GM12878 (cell line): ENCODE measurements at regions not wholly inside any gene's neighbourhood (a gene's known extent, or its start where the extent isn't known, plus 50 kb on each side); places are given as distances from the start of the nearest gene placed in this dataset.

Experiments used
- ATAC-seq: fragments of 200-7000 bp; cut with Tn5 transposase; 3 replicates; pipeline ENCODE4 v1.9.1; 2020; ENCODE audit warnings: mild to moderate bottlenecking, moderate library complexity
- BruUV-seq: library from RNA; stranded (reverse); fragments of 400-500 nt; replicated peaks from 2 replicates; lab custom pipeline; 2021; lab: Mats Ljungman, UMichigan
- CTCF ChIA-PET: fragments of 300-600 bp; sonication (Branson Sonifier 250); formaldehyde crosslinking; extraction: SDS; loops from one replicate; lab custom pipeline; 2021; ENCODE audit warnings: inconsistent platforms; lab: Yijun Ruan, JAX
- POLR2A ChIA-PET: fragments of 350-600 bp; formaldehyde crosslinking; extraction: SDS; loops from one replicate; lab custom pipeline; 2021; ENCODE audit warnings: inconsistent platforms; lab: Charles Lee
- RAD21 ChIA-PET: fragments of 300-600 bp; sonication (Branson Sonifier 250); formaldehyde crosslinking; loops from one replicate; lab custom pipeline; 2023; ENCODE audit warnings: antibody characterized with exemption; ENCODE audit not compliant: unreplicated experiment; lab: Charles Lee
- SMC1A ChIA-PET: fragments of 300-600 bp; sonication (Branson Sonifier 250); formaldehyde crosslinking; loops from one replicate; lab custom pipeline; 2023; ENCODE audit not compliant: unreplicated experiment, uncharacterized antibody; lab: Charles Lee
- DNase-seq: peaks from one replicate; pipeline ENCODE4 v3.0.0-alpha.2; 2011; ENCODE audit warnings: low read depth, low spot score
- FAIRE-seq: peaks from 3 replicates; lab custom pipeline; 2011; peaks lifted over from hg19 to GRCh38; lab: Jason Lieb, UNC
- H2AFZ ChIP-seq: 2 replicates; pipeline ENCODE4 v1.6.0; 2011; ENCODE audit warnings: low read depth, low read length, control low read depth; ENCODE audit not compliant: control insufficient read depth
- H3K27ac ChIP-seq: 2 replicates; pipeline ENCODE4 v1.5.1; 2011; ENCODE audit warnings: control low read depth; ENCODE audit not compliant: control insufficient read depth, insufficient read depth
- H3K27me3 ChIP-seq, 2 experiments: replicated peaks in 1 of 2; 2 replicates each; pipeline versions ENCODE4 v1.6.0 to v1.6.1; 2011; ENCODE audit warnings: low read length in 1 of 2; ENCODE audit not compliant: control insufficient read depth in 2 of 2, insufficient read depth in 2 of 2
- H3K36me3 ChIP-seq, 2 experiments: 2 replicates each; pipeline ENCODE4 v1.5.1; 2011; ENCODE audit warnings: low read length in 1 of 2; ENCODE audit not compliant: control insufficient read depth in 2 of 2, insufficient read depth in 2 of 2
- H3K4me1 ChIP-seq: 2 replicates; pipeline ENCODE4 v1.6.1; 2011; ENCODE audit warnings: mild to moderate bottlenecking, low read length, moderate library complexity, mixed read lengths; ENCODE audit not compliant: control insufficient read depth, insufficient read depth
- H3K4me2 ChIP-seq: 2 replicates; pipeline ENCODE4 v1.6.0; 2011; ENCODE audit warnings: control low read depth; ENCODE audit not compliant: control insufficient read depth, insufficient read depth
- H3K4me3 ChIP-seq: fragments of 200-600 bp; sonication (generic); 2 replicates; pipeline ENCODE4 v1.5.1; 2016
- H3K79me2 ChIP-seq: 2 replicates; pipeline ENCODE4 v1.6.0; 2011; ENCODE audit warnings: low read length; ENCODE audit not compliant: control insufficient read depth, insufficient read depth
- H3K9ac ChIP-seq: 2 replicates; pipeline ENCODE4 v1.8.0; 2011; ENCODE audit warnings: low read length, control low read depth, mixed read lengths; ENCODE audit not compliant: control insufficient read depth, insufficient read depth
- H3K9me3 ChIP-seq: replicated peaks from 3 replicates; pipeline ENCODE4 v1.5.1; 2011; ENCODE audit warnings: mild to moderate bottlenecking, low read length; ENCODE audit not compliant: control insufficient read depth, insufficient read depth
- H4K20me1 ChIP-seq: 2 replicates; pipeline ENCODE4 v1.6.0; 2011; ENCODE audit not compliant: control insufficient read depth, insufficient read depth
- EP300 ChIP-seq, 2 experiments: fragments of 150-350 bp in 1 of 2; IDR thresholded peaks; 2 replicates each; pipeline ENCODE4 v1.6.1; 2011 to 2012; ENCODE audit warnings: low read depth in 2 of 2, low read length in 2 of 2, borderline replicate concordance in 1 of 2, improper control_type of control experiment in 1 of 2, inconsistent platforms in 1 of 2; ENCODE audit not compliant: control insufficient read depth in 1 of 2
- FOS ChIP-seq: IDR thresholded peaks from 3 replicates; pipeline ENCODE4 v1.6.1; 2011; ENCODE audit warnings: borderline replicate concordance; ENCODE audit not compliant: insufficient read length; ENCODE audit errors: extremely low read depth
- POLR2AphosphoS2 ChIP-seq: IDR thresholded peaks from 2 replicates; pipeline ENCODE4 v1.6.1; 2011; ENCODE audit warnings: low read depth, mild to moderate bottlenecking, low read length, improper control_type of control experiment, moderate library complexity
- PRDM15 ChIP-seq: fragments of 450-650 bp; formaldehyde crosslinking; IDR thresholded peaks from 2 replicates; pipeline ENCODE4 v1.4.0; 2020; ENCODE audit warnings: mild to moderate bottlenecking, moderate library complexity
- SRF ChIP-seq, 2 experiments: IDR thresholded peaks; 2 replicates each; pipeline ENCODE4 v1.6.1; 2011; ENCODE audit warnings: low read depth in 2 of 2, low read length in 2 of 2, mild to moderate bottlenecking in 1 of 2, moderate library complexity in 1 of 2
- ZBTB40 ChIP-seq: fragments of 450-650 bp; IDR thresholded peaks from 2 replicates; pipeline ENCODE4 v1.6.1; 2016; ENCODE audit warnings: mild to moderate bottlenecking, moderate library complexity, borderline replicate concordance
- WGBS: methylation state at CpG from one replicate; pipeline ENCODE4 v1.1.6; 2016; ENCODE audit warnings: low lambda C conversion rate; ENCODE audit not compliant: insufficient replicate concordance, insufficient coverage; ENCODE audit errors: missing lambda C conversion rate; 5-methylcytosine and 5-hydroxymethylcytosine counted together
- in situ Hi-C: fragments of 300-500 bp; cut with MboI; formaldehyde crosslinking; loops from 9 replicates; pipeline ENCODE4 v1.14.3; 2018; ENCODE audit warnings: mixed read lengths
- intact Hi-C: fragments of 100-400 bp; cut with micrococcal nuclease; formaldehyde crosslinking; loops from one replicate; pipeline ENCODE4 v1.14.2; 2022; ENCODE audit not compliant: unreplicated experiment

DNA sequence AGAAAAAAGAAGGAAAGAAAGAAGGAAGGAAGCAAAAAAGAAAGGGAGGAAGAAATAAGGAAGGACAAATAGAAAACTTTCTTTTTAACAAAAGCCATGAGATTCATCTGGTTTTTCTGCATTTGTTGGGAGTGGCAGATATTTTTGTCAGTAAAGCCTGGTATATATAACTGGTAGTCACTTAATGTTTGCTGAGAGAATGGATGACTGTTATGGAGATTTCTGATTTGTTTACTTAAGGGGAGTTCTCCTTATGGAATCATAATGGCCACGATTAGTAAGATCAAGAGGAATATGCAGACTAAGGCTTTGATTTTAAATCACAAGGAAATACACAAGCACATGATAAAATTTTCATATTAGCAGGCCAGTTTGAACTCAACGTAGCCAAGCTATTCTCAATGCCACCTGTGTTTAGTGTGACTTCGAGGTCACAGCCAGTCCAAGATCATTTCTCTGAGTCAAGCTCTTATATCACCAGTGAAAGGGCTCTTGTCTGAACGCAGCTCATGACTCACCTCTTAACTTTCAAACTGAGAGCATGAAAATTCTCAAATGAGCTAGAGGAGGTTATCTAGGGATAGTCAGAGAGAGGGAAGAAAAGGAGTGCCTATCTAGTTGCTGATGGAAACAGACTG, 445.1 kb upstream of the ZMIZ1 start (continued):
- TF ChIP-seq EP300 (IDR thresholded peaks at IDR 0.05; ENCODE audit: borderline replicate concordance in 1 of 2, control insufficient read depth in 1 of 2, low read depth in 2 of 2, low read length in 2 of 2) (no peak), ZBTB40 (no peak)

GRCh38 chr10:78624791-78625190, 444.0 kb upstream of the ZMIZ1 start:
- ChIA-PET SMC1A (interaction anchor here (1.5 kb wide), 1 partner anchor 38 kb away, joined by 3 read pairs; no protein-coding TSS in a partner anchor), CTCF (no interaction called here), POLR2A (no interaction called here), RAD21 (no interaction called here)
- no peaks in the 10 kb centered on the region for H3K36me3 ChIP-seq
- no peak overlapping the region for H3K27ac ChIP-seq
- H3K4me1 ChIP-seq: no peaks in the 10 kb centered on the region
- FAIRE-seq: no peak
- no peaks in the 10 kb centered on the region for H3K9me3 ChIP-seq
- H3K4me2 ChIP-seq: no peak overlapping the region
- in situ Hi-C loops (no loop called here), intact Hi-C loops (no loop called here)
- TF ChIP-seq POLR2AphosphoS2 (no peak), SRF (IDR thresholded peaks at IDR 0.05; ENCODE audit: low read depth in 2 of 2, low read length in 2 of 2) (no peak), PRDM15 (CRISPR knock-in tag) (no peak), FOS (no peak)
- no peak overlapping the region for H3K9ac ChIP-seq
- H2AFZ ChIP-seq: no peak overlapping the region
- ATAC-seq: no peak
- no TSS peak for BruUV-seq
- no peak overlapping the region for H3K4me3 ChIP-seq
- 0% methylated on average over 2 of the region's 2 CpGs for WGBS
- no peaks in the 10 kb centered on the region for H3K79me2 ChIP-seq
- H3K27me3 ChIP-seq: peaks cover 0 to 4% of the 10 kb centered on the region in 2 experiments; a peak in 3 of 4 replicates
- DNase-seq: no peak
- no peaks in the 10 kb centered on the region for H4K20me1 ChIP-seq
